ENCODE measurements at regions not wholly inside any gene's neighbourhood (a gene's known extent, or its start where the extent isn't known, plus 50 kb on each side); places are given as distances from the start of the nearest gene placed in this dataset.

GRCh38 chr9:92190536-92190790 is 75.2 kb upstream of the SPTLC1 start:
- peaks cover 38% of the 10 kb centered on the region for H3K4me1 ChIP-seq
- DNase-seq = no peak
- H3K9me3 ChIP-seq (replicated peaks) = no peaks in the 10 kb centered on the region
- no peak overlapping the region for H3K27ac ChIP-seq
- H3K27me3 ChIP-seq = no peaks in the 10 kb centered on the region
- no peaks in the 10 kb centered on the region for H3K36me3 ChIP-seq
- no peak overlapping the region for H3K4me3 ChIP-seq

GRCh38 chr9:92189782-92190535 is 74.7 kb upstream of the SPTLC1 start:
- Histone ChIP-seq H3K4me3 (no peak overlapping the region), H3K9me3 (replicated peaks) (no peaks in the 10 kb centered on the region), H3K36me3 (no peaks in the 10 kb centered on the region), H3K4me1 (peaks cover 38% of the 10 kb centered on the region), H3K27me3 (no peaks in the 10 kb centered on the region), H3K27ac (no peak overlapping the region)
- no peak for DNase-seq

GRCh38 chr9:92188969-92189781 is 74.0 kb upstream of the SPTLC1 start:
- DNase-seq = peak; percentile 41 to 51
- Histone ChIP-seq H3K27me3 (no peaks in the 10 kb centered on the region), H3K27ac (no peak overlapping the region), H3K36me3 (no peaks in the 10 kb centered on the region), H3K9me3 (replicated peaks) (no peaks in the 10 kb centered on the region), H3K4me1 (peaks cover 38% of the 10 kb centered on the region), H3K4me3 (no peak overlapping the region)

GRCh38 chr9:92187989-92188714 is 72.9 kb upstream of the SPTLC1 start:
- Histone ChIP-seq H3K9me3 (replicated peaks) (no peaks in the 10 kb centered on the region), H3K4me3 (no peak overlapping the region), H3K36me3 (no peaks in the 10 kb centered on the region), H3K4me1 (peaks cover 37% of the 10 kb centered on the region), H3K27ac (no peak overlapping the region), H3K27me3 (no peaks in the 10 kb centered on the region)
- no peak for DNase-seq

GRCh38 chr9:92187390-92187789 is 72.2 kb upstream of the SPTLC1 start:
- Histone ChIP-seq H3K9me3 (replicated peaks) (no peaks in the 10 kb centered on the region; the same call in 1 of the 2 replicates), H3K27ac (no peak overlapping the region), H3K27me3 (no peaks in the 10 kb centered on the region), H3K4me1 (peaks cover 30% of the 10 kb centered on the region), H3K4me3 (no peak overlapping the region), H3K36me3 (no peaks in the 10 kb centered on the region)
- DNase-seq = no peak

- DNase-seq = peak; percentile 77 to 83
- no peak overlapping the region for H3K27ac ChIP-seq
- H3K4me3 ChIP-seq = no peak overlapping the region
- no peaks in the 10 kb centered on the region; the same call in 1 of the 2 replicates for H3K9me3 ChIP-seq (replicated peaks)
- H3K27me3 ChIP-seq = no peaks in the 10 kb centered on the region
- H3K4me1 ChIP-seq = peaks cover 22% of the 10 kb centered on the region
- H3K36me3 ChIP-seq = no peaks in the 10 kb centered on the region
Measured at GRCh38 chr9:92186631-92187030, 71.4 kb upstream of the SPTLC1 start.

GRCh38 chr9:92185681-92186080 is 70.5 kb upstream of the SPTLC1 start:
- Histone ChIP-seq H3K27ac (no peak overlapping the region), H3K36me3 (no peaks in the 10 kb centered on the region), H3K4me1 (peaks cover 30% of the 10 kb centered on the region), H3K4me3 (no peak overlapping the region), H3K9me3 (replicated peaks) (no peaks in the 10 kb centered on the region; the same call in 1 of the 2 replicates), H3K27me3 (no peaks in the 10 kb centered on the region)
- DNase-seq = no peak

GRCh38 chr9:92185096-92185495 is 69.9 kb upstream of the SPTLC1 start:
- H3K4me3 ChIP-seq = no peak overlapping the region
- DNase-seq = no peak
- H3K27ac ChIP-seq = no peak overlapping the region
- H3K36me3 ChIP-seq = no peaks in the 10 kb centered on the region
- H3K27me3 ChIP-seq = no peaks in the 10 kb centered on the region
- peaks cover 29% of the 10 kb centered on the region for H3K4me1 ChIP-seq
- no peaks in the 10 kb centered on the region; the same call in 1 of the 2 replicates for H3K9me3 ChIP-seq (replicated peaks)

GRCh38 chr9:92184041-92184564 is 68.9 kb upstream of the SPTLC1 start:
- Histone ChIP-seq H3K27me3 (no peaks in the 10 kb centered on the region), H3K4me3 (no peak overlapping the region), H3K9me3 (replicated peaks) (no peaks in the 10 kb centered on the region; the same call in 1 of the 2 replicates), H3K4me1 (peaks cover 28% of the 10 kb centered on the region), H3K27ac (no peak overlapping the region), H3K36me3 (no peaks in the 10 kb centered on the region)
- DNase-seq = no peak

- DNase-seq = no peak
- no peak overlapping the region for H3K27ac ChIP-seq
- no peaks in the 10 kb centered on the region for H3K36me3 ChIP-seq
- H3K4me1 ChIP-seq = peaks cover 26% of the 10 kb centered on the region
- H3K9me3 ChIP-seq (replicated peaks) = no peaks in the 10 kb centered on the region; the same call in 1 of the 2 replicates
- no peak overlapping the region for H3K4me3 ChIP-seq
- H3K27me3 ChIP-seq = no peaks in the 10 kb centered on the region
Measured at GRCh38 chr9:92183449-92183848, 68.2 kb upstream of the SPTLC1 start.

- peak overlapping the region; percentile 58 for H3K27ac ChIP-seq
Measured at GRCh38 chr9:92181296-92181695, 66.1 kb upstream of the SPTLC1 start.

GRCh38 chr9:92180669-92181181 is 65.5 kb upstream of the SPTLC1 start:
- peak; percentile 91 to 94 for DNase-seq
- Histone ChIP-seq H3K27me3 (no peaks in the 10 kb centered on the region), H3K36me3 (no peaks in the 10 kb centered on the region), H3K27ac (peak overlapping the region; percentile 58), H3K4me3 (no peak overlapping the region), H3K9me3 (replicated peaks) (no peaks in the 10 kb centered on the region; the same call in 1 of the 2 replicates), H3K4me1 (peaks cover 25% of the 10 kb centered on the region)

More at GRCh38 chr9:92181296-92181695, 66.1 kb upstream of the SPTLC1 start:
- no peak overlapping the region for H3K4me3 ChIP-seq
- no peak for DNase-seq
- no peaks in the 10 kb centered on the region; the same call in 1 of the 2 replicates for H3K9me3 ChIP-seq (replicated peaks)
- peaks cover 22% of the 10 kb centered on the region for H3K4me1 ChIP-seq
- no peaks in the 10 kb centered on the region for H3K27me3 ChIP-seq
- no peaks in the 10 kb centered on the region for H3K36me3 ChIP-seq

- no peaks in the 10 kb centered on the region for H3K27me3 ChIP-seq
- H3K36me3 ChIP-seq = no peaks in the 10 kb centered on the region
- H3K27ac ChIP-seq = peak overlapping the region; percentile 58
- H3K4me3 ChIP-seq = no peak overlapping the region
- H3K4me1 ChIP-seq = peaks cover 25% of the 10 kb centered on the region
- DNase-seq = no peak
- H3K9me3 ChIP-seq (replicated peaks) = no peaks in the 10 kb centered on the region; the same call in 1 of the 2 replicates
Measured at GRCh38 chr9:92180002-92180400, 64.8 kb upstream of the SPTLC1 start.

- DNase-seq = peak; percentile 34 to 41
- Histone ChIP-seq H3K36me3 (no peaks in the 10 kb centered on the region), H3K4me1 (peaks cover 25% of the 10 kb centered on the region), H3K27ac (no peak overlapping the region), H3K4me3 (no peak overlapping the region), H3K9me3 (replicated peaks) (no peaks in the 10 kb centered on the region; the same call in 1 of the 2 replicates), H3K27me3 (no peaks in the 10 kb centered on the region)
Measured at GRCh38 chr9:92179286-92180001, 64.2 kb upstream of the SPTLC1 start.

Measured in SJCRH30 (cell line).